Retina (tissue), 1 donor: ENCODE measurements at regions not wholly inside any gene's neighbourhood (a gene's known extent, or its start where the extent isn't known, plus 50 kb on each side); places are given as distances from the start of the nearest gene placed in this dataset.
"Not testable (repeated sequence)": the region's sequence is repeated elsewhere in the genome, so short reads cannot be mapped to it uniquely, and the experiment has no call there.

Experiments
- DNase-seq: peaks from one replicate; pipeline ENCODE4 v3.0.0-alpha.2; 2016

GRCh38 chr14:97978341-97978740 is 1181.2 kb downstream of the VRK1 start:
- DNase-seq: peak; percentile 74

GRCh38 chr14:97993508-97994019 is 1196.4 kb downstream of the VRK1 start:
- no peak for DNase-seq

GRCh38 chr14:97994020-97994531 is 1196.9 kb downstream of the VRK1 start:
- DNase-seq: no peak

GRCh38 chr14:97995038-97995437 is 1197.9 kb downstream of the VRK1 start:
- DNase-seq: no peak

- no peak for DNase-seq
Observed at GRCh38 chr14:97995531-97995930, 1198.3 kb downstream of the VRK1 start.

- no peak for DNase-seq
Observed at GRCh38 chr14:98006008-98006407, 1208.8 kb downstream of the VRK1 start.

GRCh38 chr14:98008381-98009113 is 1211.4 kb downstream of the VRK1 start:
- DNase-seq: no peak

GRCh38 chr14:98009177-98009576 is 1212.0 kb downstream of the VRK1 start:
- DNase-seq: not testable (repeated sequence)

GRCh38 chr14:98010784-98011183 is 1213.6 kb downstream of the VRK1 start:
- no peak for DNase-seq

- no peak for DNase-seq
Observed at GRCh38 chr14:98014851-98015615, 1217.9 kb downstream of the VRK1 start.

- DNase-seq: no peak
Observed at GRCh38 chr14:98015921-98016320, 1218.7 kb downstream of the VRK1 start.

- DNase-seq: no peak
Observed at GRCh38 chr14:98018628-98019027, 1221.4 kb downstream of the VRK1 start.

- no peak for DNase-seq
Observed at GRCh38 chr14:98022541-98023520, 1225.6 kb downstream of the VRK1 start.

- DNase-seq: no peak
Observed at GRCh38 chr14:98028162-98028561, 1231.0 kb downstream of the VRK1 start.

GRCh38 chr14:98035396-98035795 is 1236.6 kb downstream of the BCL11B start:
- no peak for DNase-seq

- no peak for DNase-seq
Observed at GRCh38 chr14:98037831-98038230, 1234.2 kb downstream of the BCL11B start.

- no peak for DNase-seq
Observed at GRCh38 chr14:98056946-98057345, 1215.1 kb downstream of the BCL11B start.

GRCh38 chr14:98059106-98059505 is 1212.9 kb downstream of the BCL11B start:
- no peak for DNase-seq

- DNase-seq: no peak
Observed at GRCh38 chr14:98062083-98062482, 1209.9 kb downstream of the BCL11B start.

- DNase-seq: no peak
Observed at GRCh38 chr14:98069712-98070171, 1202.3 kb downstream of the BCL11B start.

GRCh38 chr14:98070536-98070935 is 1201.5 kb downstream of the BCL11B start:
- no peak for DNase-seq

GRCh38 chr14:98074111-98074510 is 1197.9 kb downstream of the BCL11B start:
- DNase-seq: no peak

GRCh38 chr14:98077176-98077575 is 1194.8 kb downstream of the BCL11B start:
- DNase-seq: no peak
